ENCODE measurements at regions not wholly inside any gene's neighbourhood (a gene's known extent, or its start where the extent isn't known, plus 50 kb on each side); places are given as distances from the start of the nearest gene placed in this dataset.

DNA sequence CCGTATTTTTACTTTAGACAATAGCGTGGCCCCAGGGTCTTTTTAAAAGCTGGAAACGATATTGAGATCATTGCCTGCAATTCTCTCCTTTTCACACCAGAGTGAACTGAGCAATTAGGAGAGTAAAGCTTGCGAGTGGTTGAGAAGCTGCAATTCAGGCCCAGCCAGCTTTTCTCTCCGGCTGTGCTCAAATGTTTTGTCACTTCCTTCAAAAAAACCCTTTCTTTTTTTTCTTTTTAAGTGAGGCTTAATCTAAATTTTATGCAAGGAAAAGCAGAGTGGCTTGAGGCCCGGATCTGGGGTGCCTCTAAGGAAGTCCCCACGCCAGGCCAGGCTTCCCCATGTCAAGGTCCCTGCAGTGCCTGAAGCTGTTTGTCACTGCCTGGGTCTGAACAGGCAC lies 433.9 kb downstream of the GLRX3 start:
- TF ChIP-seq CTCF (conservative IDR thresholded peaks at IDR 0.05; ENCODE audit: low read length) = no peak
- no peak for TF ChIP-seq EZH2phosphoT487 (IDR thresholded peaks at IDR 0.05; ENCODE audit: borderline replicate concordance)
